ENCODE measurements at regions not wholly inside any gene's neighbourhood (a gene's known extent, or its start where the extent isn't known, plus 50 kb on each side); places are given as distances from the start of the nearest gene placed in this dataset.
"Not testable (repeated sequence)": the region's sequence is repeated elsewhere in the genome, so short reads cannot be mapped to it uniquely, and the experiment has no call there.

DNA sequence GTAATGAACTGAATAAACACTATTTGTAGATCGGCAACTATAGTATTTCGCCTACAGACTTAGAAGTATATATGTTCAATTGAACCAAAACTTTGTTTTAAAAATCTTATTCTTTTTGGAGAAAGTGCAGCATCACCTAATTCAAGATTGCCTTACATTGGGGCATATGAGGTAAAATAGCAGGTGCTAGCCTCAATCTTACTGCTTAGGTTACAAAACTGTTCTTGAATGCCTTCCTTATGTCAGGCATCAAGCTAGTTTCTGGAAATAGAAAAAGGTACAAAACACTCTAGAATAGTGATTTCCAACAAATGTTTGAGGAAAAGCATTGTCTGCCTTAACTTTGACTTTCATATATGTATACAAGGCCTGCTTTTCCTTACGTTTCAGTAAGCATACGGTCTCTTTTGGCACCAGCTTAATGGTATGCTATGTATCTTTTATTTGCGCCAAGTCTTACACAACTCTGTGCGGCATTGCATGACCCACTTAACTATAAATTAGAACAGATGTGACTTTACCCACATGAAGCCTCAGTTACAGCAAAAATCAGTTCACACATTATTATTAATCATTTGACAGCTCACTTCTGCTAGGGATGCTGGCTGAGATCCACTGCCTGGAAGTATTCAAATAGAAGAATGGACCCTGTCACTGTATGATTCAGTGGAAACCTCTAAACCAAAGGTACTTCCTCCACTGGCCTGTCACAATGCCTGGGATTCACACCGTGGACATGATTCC, 174.1 kb downstream of the PRELID2 start:
- Histone ChIP-seq H3K27ac (no peak overlapping the region), H3K4me3 (no peak overlapping the region)

GRCh38 chr5:145658435-145658834, 176.7 kb downstream of the PRELID2 start:
- Histone ChIP-seq H3K4me3 (no peak overlapping the region), H3K27ac (no peak overlapping the region)

GRCh38 chr5:145652700-145653099, 182.4 kb downstream of the PRELID2 start:
- H3K27ac ChIP-seq, H3K4me3 ChIP-seq: not testable (repeated sequence)

- H3K4me3 ChIP-seq: not testable (repeated sequence)
Measured at GRCh38 chr5:145647137-145647536, 188.0 kb downstream of the PRELID2 start.

DNA sequence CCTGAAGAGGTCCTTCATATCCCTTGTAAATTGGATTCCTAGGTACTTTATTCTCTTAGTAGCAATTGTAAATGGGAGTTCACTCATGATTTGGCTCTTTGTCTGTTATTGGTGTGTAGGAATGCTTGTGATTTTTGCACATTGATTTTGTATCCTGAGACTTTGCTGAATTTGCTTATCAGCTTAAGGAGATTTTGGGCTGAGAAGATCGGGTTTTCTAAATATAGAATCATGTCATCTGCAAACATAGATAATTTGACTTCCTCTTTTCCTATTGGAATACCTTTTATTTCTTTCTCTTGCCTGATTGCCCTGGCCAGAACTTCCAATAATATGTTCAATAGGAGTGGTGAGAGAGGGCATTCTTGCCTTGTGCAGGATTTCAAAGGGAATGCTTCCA, 191.9 kb downstream of the PRELID2 start:
- H3K4me3 ChIP-seq, H3K27ac ChIP-seq: not testable (repeated sequence)

More at GRCh38 chr5:145647137-145647536, 188.0 kb downstream of the PRELID2 start:
- H3K27ac ChIP-seq: not testable (repeated sequence)

DNA sequence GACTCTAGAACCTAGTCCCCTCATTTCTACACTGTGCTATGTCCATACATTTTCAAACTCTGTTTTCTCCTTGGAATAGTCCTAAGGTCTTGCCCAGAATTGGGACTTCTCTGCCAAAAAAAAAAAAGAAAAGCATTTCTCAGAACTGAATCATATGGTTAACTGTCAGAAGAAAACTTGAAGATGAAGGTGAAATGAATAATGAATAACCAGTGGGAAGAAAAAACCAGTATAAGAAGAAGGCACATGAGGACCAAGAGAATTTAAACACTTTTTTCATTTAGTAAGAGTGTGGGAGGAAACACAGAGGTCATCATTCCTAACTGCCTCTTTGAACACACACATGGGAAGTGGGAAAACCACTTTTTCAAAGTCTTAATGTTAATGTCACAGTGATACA, 197.7 kb downstream of the PRELID2 start:
- H3K27ac ChIP-seq: no peak overlapping the region
- H3K4me3 ChIP-seq: no peak overlapping the region

- no peak overlapping the region for H3K27ac ChIP-seq
- H3K4me3 ChIP-seq: no peak overlapping the region
Measured at GRCh38 chr5:145636371-145636770, 198.8 kb downstream of the PRELID2 start.

DNA sequence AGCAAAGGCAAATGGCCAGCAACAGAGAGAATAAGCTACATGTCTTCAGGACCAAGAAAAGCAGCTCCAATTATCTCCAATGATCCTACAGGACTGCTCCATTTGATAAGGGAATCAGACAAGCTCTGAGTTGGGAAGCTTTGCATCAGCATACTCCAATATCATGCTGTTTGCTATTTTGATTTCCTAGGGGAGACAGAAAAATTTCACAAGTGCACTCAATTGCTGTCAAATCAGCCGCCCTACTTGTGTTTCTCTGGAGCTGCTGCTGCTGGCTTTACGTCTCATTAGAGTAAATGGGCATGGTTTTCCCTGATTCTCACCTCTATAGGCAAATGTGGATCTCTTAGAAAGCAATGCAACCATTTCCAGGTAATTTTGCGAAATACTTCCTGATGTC, 201.7 kb downstream of the PRELID2 start:
- Histone ChIP-seq H3K27ac (no peak overlapping the region), H3K4me3 (no peak overlapping the region)

DNA sequence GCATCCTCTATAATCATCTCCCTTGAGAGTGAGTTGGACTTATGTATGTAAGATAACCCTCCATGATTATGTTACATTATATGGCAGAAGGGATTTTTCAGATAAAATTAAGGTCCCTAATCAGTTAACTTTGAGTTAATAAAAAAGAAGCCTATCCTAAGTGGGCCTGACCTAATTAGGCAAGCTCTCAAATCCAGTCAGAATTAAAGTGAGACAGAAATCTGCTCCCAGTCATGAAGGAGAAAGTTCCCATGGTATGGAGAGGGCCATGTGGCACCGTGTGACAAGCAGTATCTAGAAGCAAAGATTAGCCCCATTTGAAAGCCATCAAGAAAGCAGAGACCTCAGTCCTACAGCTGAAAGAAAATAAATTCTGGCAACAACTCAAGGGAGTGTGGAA, 202.4 kb downstream of the PRELID2 start:
- Histone ChIP-seq H3K27ac (no peak overlapping the region), H3K4me3 (no peak overlapping the region)

DNA sequence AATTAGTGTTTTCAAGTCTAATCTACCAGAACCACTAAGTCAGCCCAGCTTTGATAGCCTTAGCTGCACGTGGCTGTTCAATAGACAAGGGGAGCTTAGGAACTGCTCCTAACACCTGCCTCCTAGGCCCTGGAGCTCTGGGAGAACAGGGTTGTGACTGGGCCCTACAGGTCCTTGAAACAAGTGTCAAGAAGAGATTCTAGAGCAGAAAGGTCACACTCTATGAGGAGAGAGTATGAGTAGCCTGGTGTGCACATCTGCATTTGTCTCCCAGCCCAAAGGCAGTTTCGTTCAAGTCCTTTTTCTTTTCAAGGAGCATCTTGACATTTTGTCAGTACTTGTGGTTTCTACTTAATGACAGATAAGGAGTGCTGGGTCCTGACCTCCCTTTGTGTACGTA, 206.1 kb downstream of the PRELID2 start:
- Histone ChIP-seq H3K27ac (no peak overlapping the region), H3K4me3 (no peak overlapping the region)

- Histone ChIP-seq H3K4me3 (no peak overlapping the region), H3K27ac (no peak overlapping the region)
Measured at GRCh38 chr5:145628525-145628924, 206.6 kb downstream of the PRELID2 start.

DNA sequence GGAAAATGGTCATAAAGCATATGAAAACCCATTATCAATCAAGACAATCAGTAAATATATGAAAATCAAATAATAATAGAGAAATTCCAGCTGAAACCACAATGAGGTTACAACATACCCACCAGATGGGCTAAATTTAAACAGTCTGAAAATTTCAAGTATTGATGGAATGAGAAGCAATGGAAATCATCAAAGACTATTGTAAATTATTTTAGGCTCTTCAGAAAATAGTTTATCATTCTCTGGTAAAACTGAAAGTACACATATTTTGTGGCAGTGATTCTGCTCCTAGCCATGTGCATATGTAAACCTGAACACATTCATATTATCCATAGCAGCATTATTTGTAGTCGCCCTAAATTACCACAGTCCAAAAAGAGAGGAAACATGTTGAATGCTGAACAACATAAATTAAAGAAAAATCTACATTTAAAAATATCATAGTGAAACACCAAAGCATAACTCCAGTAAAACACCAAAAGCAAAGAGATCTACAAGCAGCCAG, 215.3 kb downstream of the PRELID2 start:
- Histone ChIP-seq H3K27ac (no peak overlapping the region), H3K4me3 (no peak overlapping the region)

GRCh38 chr5:145616739-145617138, 218.4 kb downstream of the PRELID2 start:
- not testable (repeated sequence) for H3K27ac ChIP-seq, H3K4me3 ChIP-seq

DNA sequence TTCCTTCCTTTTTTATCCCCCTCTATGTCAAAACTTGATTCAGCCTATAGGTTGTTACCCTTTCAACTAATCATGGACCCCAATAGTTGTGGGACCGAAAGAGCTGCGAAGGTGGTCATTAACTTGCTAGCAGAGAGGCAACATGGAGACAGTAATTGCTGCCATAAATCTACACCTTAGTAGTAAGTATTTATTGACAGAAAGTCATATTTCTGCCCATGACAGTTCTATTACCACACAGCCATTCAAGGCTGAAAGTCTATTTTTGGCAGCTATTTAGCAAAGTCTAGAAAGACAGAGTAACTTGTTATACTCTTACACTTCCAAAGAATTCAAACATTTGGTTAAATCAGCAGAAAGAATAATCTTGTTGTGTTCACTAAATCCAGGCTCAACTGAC, 236.2 kb downstream of the PRELID2 start:
- no peak overlapping the region for H3K4me3 ChIP-seq
- no peak overlapping the region for H3K27ac ChIP-seq

- Histone ChIP-seq H3K4me3 (no peak overlapping the region), H3K27ac (no peak overlapping the region)
Measured at GRCh38 chr5:145598184-145598583, 237.0 kb downstream of the PRELID2 start.

- Histone ChIP-seq H3K27ac (no peak overlapping the region), H3K4me3 (no peak overlapping the region)
Measured at GRCh38 chr5:145591578-145591977, 243.6 kb downstream of the PRELID2 start.

GRCh38 chr5:145589063-145589462, 246.1 kb downstream of the PRELID2 start:
- H3K4me3 ChIP-seq: no peak overlapping the region

GRCh38 chr5:145588558-145588957, 246.6 kb downstream of the PRELID2 start:
- H3K4me3 ChIP-seq: no peak overlapping the region
- no peak overlapping the region for H3K27ac ChIP-seq

More at GRCh38 chr5:145589063-145589462, 246.1 kb downstream of the PRELID2 start:
- H3K27ac ChIP-seq: no peak overlapping the region

DNA sequence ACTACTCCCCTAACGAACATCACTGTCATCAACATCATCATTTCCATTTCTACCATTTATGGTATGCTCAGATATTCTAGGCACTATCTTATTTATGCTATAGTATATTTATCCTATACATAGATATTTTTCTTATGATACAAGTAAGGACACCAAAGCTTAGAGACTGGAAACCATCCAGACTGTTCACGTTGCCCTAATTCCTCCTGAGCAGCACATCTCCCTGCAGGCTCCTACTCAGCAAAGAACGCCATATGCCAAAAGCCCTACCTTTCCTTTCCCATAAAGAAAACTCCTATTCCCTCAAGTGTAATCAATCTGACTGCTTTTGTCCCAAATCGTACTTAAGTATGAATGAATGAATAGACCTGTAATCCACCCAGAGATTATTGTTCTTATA, 247.0 kb downstream of the PRELID2 start:
- Histone ChIP-seq H3K4me3 (no peak overlapping the region), H3K27ac (no peak overlapping the region)

DNA sequence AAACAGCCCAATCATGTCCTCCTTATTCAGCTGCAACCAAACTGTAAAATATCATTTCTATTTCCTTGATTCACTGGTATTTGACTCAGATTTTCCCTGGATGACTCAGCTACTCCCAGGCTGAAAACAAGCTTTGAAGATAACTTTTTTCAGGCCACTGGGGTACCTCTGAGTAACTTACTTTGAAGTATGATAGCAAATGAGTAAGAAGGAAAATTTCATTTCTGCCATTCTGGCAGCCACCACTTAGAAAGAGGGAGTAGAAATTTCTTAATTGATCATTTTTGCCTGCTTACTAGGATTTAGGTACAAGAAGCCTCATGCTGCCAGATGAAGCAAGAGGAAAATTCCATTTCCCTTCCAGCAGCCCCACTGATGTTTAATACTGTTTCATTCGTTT, 247.4 kb downstream of the PRELID2 start:
- no peak overlapping the region for H3K4me3 ChIP-seq
- H3K27ac ChIP-seq: no peak overlapping the region

- Histone ChIP-seq H3K4me3 (no peak overlapping the region), H3K27ac (no peak overlapping the region)
Measured at GRCh38 chr5:145587308-145587672, 247.9 kb downstream of the PRELID2 start.

Measured in skin epidermis (tissue), 12 donors.